Activated CD4-positive, alpha-beta T cell treated with anti-CD3 and anti-CD28 coated beads for 1 hour (primary cell): ENCODE measurements at regions not wholly inside any gene's neighbourhood (a gene's known extent, or its start where the extent isn't known, plus 50 kb on each side); places are given as distances from the start of the nearest gene placed in this dataset.

Experiments used
- DNase-seq: peaks from one replicate; pipeline ENCODE4 v3.0.0-alpha.2; 2020

DNA sequence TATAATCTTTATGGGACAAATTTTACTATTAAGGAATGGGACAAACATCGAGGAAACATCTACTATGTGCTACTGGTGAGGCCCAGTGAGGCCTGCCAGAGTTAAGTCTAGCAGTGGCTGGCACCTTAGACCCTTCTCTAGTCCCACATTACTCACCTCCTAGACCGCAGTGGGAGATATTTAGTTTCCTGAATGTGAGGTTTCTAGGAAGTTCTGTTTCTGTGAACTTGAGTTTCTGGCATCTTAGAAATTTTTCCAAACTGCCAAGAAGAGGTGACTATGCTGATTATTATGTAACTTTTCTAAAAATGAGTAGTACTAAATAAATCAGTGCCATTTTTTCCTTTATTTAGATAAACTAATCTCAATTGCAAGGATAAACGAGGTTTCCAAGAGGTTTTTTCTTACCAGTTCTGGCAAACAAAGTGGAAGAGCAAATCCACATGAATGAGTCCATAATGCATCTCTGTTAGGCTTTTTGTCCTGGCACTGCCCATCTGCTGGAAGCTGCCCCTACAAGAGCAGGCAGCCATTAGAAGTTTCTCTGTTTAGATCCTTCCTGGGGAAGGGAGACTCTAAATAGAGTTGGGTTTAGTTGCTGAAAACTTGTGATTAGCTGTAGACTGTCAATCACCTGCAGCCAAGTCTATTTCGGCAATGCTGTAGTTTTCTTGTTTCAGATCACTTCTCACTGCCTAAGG, 348.7 kb downstream of the MAN2A1 start:
- no peak for DNase-seq

DNA sequence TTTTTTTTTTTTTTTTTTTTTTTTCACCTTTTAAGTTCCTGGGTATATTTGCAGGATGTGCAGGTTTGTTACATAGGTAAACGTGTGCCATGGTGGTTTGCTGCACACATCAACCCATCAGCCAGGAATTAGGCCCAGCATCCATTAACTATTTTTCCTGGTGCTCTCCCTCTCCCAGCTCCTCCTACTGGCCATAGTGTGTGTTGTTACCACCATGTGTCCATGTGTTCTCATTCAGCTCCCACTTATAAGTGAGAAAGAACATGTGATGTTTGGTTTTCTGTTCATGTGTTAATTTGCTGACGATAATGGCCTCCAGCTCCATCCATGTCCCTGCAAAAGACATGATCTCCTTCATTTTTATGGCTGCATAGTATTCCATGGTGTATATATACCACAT, 350.5 kb downstream of the MAN2A1 start:
- no peak for DNase-seq

DNA sequence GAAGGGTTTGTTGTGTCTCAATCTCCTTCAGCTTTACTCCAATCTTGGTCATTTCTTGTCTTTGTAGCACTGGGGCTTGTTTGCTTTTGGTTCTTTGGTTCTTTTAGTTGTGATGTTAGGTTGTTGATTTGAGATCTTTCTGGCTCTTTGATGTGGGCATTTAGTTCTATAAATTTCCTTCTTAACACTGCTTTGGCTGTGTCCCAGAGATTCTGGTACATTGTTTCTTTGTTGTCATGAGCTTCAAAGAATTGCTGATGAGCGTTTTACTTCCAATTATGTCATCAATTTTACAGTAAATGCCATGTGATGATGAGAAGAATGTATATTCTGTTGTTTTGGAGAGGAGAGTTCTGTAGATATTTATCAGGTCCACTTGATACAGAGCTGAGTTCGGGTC, 353.3 kb downstream of the MAN2A1 start:
- DNase-seq: no peak

DNA sequence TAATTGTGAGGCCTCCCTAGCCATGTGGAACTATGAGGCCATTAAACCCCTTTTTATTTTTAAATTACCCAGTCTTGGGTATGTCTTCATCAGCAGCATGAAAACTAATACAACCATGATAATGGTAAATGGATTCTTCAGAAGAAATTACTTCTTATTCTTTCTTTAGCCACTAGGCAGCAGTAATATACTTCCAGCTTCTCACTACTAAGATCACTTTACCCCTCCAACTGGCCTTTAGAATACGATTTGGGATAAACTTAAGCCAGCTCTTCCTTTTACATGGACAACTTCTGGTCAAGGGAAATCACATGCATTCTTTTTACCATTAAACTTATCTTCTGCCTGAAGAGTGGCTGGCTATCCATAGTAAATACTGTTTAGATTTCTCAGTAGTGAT, 355.4 kb downstream of the MAN2A1 start:
- DNase-seq: no peak

DNA sequence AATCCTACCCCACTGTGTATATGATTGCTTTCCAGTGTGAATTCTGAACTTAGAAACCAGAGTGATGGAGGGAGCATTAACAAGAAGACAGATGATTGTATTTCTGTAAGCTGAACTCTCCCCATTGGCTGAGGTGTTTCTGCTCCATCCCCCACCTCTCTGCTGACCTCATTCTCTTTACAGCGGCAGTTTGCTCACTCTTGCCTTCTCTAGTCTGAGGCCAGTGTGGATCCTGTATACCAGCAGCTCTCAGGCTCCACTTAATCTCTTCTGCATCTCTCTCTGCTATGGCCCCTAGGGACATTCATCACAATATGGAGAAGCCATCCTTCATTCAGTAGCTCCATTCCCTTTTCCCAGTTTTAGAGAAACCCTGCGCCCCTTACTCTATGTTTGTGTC, 358.8 kb downstream of the MAN2A1 start:
- no peak for DNase-seq

DNA sequence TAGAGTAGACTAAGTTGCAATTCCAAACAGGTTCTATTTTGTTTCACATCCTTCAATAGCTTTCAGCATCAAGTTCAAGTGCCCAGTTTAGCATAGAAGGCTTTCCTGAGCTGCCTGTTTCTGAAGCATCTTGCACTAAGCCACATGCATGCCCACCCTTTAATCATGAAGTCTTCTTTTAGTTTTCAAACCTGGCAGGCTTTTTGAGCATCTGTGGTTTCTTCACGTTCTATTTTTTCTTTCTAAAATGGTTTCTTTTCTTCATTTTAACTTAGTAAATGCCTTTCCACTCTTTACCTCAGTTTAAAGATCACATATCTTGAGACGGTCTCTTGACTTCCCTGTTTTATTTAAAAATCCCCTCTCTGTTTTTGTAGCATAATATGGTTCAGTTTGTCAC, 360.1 kb downstream of the MAN2A1 start:
- no peak for DNase-seq

DNA sequence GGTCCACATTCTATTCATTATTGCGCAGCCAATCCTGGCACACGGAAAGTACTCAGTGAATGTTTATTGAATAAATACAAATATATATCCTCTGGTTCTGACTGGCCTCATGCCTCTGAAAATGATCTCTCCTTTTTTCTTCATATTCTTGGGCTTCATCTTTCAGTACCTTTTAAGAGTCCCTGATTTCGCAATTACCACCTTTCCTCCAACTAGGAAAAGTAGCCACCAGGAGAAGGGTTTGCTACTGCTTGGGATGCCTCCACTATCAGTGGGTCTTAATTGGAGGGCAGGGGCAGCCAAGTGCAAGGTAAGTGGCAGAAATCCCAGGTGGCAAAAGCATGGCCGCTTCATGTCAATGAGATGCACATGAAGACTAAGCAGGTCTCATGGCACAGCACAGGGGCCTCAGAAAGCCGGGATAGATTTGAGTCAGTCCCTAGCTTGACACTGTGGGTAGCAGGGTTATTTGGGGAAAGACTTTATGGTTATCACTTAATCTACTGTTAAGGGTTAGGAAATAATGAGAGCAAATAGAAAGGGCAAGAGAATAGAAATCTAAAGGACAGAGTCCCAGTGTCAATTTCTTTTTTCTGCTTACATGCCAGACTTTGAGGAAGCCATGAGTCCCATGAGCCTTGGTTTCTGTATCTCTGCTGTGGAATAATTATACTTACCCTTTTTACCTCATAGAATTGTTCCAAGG, 361.1 kb downstream of the MAN2A1 start:
- DNase-seq: no peak

DNA sequence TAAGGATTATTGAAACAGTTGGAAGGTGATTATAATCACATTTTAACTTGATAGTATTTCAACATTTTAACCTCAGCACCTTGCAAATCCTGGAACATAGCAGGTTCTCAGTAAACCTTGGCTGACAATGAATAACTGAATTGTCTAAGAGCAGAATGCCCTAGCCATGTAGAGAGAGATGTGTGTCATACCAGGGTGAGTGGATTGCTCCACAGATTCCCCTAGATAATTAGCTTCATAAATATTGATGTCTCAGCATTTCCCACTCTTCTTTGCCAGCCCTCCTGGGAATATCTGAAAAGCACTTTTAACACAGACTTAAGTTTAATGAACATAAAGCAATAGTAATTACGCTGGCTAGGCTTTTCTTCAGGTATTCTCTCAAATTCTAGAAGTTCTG, 363.5 kb downstream of the MAN2A1 start:
- DNase-seq: no peak

DNA sequence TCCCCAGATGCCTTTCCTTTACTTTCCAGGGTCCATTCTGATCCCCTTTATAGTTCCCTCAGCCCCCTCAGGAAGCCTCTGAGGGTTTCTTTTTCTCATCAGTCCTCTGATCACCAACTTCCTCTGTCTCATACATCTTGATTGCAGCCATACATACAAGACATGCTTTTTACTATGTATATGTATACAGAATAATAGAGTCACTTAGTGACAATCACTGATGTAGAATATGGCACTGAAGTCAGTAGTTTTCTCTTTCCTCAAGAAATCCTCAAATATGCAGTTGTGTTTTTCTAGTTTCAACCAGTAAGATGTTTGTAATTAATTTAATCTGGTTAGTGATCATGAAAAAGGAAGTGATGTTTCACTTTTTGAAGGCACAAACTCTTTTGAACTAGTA, 364.1 kb downstream of the MAN2A1 start:
- DNase-seq: no peak

DNA sequence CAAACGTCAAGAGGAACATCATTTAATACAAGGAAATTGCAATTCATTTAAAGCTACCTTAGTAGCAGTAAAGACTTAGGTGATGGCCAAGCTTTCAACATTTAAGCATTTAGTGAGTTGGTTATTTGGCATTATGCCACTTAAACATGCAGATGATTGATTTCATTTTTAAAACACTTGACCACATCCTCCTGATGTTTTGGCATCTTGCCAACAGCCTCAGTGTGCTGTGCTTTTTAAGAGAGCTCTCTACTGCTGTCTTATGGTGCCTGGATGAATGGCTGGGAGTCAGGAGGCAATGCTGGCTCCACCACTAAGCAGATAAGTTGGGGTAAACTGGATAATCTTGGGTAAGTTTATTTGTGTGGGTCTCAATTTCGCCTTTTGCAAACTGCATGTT, 364.5 kb downstream of the MAN2A1 start:
- peak; percentile 46 for DNase-seq

DNA sequence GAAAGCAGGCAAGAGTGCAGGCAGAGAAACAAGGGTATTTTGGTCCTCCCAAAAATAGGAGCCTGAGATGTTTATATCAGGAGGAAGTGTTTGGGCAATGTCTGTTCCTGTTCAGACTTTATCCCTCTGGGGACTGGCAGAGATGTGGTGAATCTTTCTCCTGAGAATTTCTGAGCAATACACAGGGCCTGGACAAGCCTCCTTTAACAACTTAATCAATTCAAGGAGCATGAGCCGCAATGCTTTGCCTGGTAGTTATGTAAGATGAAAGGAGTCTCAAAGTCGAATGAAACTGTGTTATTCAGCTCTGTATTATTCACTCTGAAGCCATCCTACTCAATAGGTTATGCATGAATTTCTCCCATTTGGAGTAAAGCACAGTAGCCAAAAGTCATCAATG, 365.6 kb downstream of the MAN2A1 start:
- no peak for DNase-seq

DNA sequence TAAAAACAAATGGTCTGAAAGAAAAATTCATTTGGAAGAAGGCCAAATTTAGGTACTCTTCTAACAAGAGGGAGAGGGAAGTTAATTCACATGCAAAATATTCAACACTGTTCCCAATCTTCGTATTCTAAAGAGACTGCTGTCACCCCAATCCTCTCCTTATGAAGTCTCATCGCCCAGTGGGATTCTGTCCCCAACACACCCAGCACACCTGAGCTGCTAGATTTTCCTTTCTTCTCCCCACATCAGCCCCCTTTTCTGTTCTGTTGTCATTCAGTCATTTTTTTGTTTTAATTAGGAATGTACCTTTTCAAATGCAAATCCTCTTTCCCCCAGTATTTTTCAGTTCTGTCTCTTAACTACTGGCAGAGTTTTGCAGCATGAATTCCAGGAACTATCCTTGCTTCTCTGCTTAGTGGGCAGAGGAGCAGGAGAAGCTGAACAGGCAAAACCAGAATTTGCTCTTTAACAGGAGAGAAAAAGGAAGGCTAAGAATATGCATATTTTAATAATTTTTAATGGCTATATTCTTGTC, 366.9 kb downstream of the MAN2A1 start:
- DNase-seq: no peak

DNA sequence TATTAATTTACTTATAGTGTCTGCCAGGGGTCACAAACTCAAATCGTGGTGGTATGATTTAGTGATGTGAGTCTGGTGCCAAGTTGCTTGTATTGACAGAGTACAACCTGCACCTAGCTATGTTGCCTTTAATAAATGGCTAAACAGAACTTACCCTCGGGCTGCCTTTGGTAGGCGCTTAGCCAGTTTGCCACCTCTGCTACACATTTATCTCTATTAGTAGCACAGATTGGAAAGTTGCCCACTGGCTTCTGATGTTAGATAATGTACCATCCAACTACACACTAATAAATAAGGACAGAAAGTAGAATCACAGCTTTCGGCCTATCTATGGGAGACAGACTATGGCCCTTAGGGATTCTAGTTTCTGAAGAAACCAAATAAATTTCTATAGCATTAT, 368.4 kb downstream of the MAN2A1 start:
- DNase-seq: no peak

DNA sequence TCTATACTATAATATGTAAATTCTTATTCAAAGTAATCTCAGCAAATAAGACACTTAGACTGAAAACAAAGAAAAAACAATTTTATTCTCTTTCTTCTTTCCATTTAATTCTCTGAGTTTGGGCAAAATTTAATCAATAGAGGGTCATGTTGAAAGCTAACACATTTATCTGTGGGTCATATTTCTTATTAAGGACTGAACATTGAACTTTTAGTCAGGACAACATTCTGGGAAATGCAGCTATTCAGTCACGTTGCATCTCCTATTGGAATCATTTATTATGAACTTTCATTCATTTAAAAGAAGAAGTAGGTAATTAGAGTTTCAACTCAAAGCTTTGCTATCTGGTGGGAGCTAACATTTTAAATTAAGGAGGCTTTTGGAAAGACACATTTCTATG, 372.5 kb downstream of the MAN2A1 start:
- DNase-seq: no peak

DNA sequence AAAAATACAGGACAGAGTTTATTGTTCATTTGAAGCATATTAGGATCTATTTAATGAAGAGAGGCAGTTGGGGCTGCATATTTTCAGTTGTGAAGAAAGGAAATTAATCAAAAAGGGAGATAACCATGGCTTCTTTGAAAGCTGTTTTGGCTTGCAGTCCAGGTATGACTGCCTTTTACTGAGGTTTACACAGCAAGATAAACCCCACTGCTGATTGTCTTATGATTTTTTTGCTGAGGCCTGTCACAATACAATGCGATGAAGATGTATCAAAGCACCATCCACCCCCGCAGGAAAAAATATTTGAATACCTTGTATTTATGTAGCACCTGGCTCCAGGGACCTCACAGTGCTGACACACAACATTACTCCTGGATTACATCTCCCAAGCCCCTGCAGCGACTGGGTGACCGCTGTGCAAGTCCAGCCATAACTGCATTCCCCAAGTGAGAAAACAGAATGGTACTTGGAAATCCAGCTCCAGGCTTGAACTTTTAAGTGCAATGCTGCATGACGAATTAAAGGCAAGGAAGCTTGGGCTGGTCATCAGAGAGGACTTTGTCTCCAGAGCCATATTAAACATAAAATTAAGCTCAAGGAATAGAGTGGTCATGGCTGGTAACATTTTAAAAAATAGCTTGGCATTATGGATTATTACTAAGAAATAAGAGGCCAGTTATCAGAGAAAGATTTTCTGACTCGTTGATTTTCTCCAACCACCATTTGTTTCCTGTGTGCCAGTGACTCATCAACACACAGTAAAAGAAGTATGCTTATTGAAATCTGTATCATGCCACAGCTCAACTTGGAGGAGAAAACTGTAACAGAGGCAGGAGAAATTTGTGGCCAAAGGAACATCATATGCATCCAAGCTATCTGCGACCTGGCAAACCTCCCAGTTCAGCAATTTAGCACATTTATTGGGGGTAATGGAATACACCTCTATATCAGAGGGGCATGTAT, 374.2 kb downstream of the MAN2A1 start:
- no peak for DNase-seq

DNA sequence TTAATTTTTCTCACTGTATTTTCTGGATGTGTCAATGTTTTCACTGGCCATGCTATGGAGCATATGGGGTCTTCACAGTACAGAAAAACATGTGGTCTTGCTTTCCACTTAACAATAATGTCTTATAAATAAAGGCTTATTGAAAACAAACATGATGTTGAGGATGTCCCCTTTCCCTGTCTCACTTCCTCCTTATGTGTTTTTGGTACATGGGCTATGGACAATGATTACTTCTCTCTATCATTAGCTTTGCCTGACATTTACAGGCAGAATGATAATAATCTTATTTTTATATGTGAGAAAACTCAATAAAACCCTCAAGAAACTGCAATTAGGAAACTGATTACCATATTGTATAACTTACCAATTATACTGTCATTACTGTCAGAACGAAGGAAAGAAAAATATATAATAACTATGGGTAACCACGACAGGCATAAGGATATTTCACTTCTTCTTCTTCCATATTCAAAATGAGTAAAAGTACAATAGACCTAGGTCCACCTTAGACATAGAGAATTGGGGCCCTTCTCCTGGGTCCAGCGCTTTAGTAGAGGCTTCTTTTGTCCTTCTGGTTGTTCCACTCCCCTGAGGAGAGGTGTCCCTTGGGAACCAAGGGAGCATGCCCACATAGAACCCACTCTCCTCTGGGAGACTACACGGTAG, 375.0 kb downstream of the MAN2A1 start:
- DNase-seq: no peak

DNA sequence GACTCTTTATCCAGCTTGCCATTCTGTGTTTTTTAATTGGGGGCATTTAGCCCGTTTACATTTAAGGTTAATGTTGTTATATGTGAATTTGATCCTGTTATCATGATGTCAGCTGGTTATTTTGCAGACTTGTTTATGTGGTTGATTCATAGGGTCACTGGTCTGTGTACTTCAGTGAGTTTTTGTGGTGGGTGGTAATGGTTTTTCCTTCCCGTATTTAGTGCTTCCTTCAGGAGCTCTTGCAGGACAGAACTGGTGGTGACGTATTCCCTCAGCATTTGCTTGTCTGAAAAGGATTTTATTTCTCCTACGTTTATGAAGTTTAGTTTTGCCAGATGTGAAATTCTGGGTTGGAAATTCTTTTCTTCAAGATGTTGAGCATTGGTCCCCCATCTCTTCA, 381.1 kb downstream of the MAN2A1 start:
- DNase-seq: no peak

DNA sequence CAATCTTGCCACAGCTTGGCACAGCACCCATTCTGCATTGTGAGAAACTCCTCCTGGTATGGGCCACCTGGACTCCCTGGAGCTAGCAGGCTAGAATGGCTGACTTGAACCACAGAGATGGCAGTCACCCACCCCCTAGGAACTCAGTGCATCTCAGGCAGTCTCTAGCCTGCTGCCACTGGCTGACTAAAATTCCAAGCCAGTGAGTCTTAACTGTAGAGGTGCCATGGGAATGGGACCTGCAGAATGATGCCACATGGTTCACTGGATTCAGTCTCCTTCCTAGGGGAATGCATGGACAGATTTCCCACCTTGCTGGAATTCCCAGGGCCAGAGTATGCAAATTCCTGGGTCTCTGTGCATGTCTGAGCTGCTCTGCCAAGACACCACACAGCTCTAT, 382.9 kb downstream of the MAN2A1 start:
- no peak for DNase-seq

DNA sequence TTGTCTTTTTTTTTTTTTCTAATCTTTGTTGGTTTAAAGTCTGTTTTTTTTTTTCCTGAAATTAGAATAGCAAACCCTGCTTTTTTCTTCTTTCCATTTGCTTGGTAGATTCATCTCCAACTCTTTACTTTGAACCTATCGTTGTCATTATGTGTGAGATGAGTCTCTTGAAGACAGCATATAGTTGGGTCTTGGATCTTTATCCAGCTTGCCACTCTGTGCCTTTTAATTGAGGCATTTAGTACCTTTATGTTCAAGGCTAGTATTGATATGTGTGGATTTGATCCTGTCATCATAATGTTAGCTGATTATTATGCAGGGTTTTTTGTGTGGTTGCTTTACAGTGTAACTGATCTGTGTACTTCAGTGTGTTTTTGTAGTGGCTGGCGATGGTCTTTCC, 383.8 kb downstream of the MAN2A1 start:
- DNase-seq: no peak

DNA sequence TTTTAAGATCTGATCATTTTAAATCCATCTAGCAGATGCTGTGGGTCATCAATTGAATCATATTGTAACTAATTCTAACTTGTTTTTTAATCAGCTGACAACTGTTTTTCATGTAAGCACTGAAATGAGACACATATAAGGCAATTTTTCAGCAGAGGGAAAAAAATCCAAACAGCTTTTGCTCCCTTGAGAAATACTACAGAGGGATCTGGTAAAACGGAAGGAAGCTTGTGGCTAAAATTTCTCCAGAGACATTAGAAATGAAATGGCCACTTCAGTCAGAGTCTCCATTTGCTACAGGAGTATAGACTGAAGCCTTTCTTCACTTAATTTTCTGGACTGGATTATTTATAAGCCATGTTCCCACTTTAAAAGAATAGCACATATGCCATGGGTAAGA, 385.9 kb downstream of the MAN2A1 start:
- DNase-seq: no peak

DNA sequence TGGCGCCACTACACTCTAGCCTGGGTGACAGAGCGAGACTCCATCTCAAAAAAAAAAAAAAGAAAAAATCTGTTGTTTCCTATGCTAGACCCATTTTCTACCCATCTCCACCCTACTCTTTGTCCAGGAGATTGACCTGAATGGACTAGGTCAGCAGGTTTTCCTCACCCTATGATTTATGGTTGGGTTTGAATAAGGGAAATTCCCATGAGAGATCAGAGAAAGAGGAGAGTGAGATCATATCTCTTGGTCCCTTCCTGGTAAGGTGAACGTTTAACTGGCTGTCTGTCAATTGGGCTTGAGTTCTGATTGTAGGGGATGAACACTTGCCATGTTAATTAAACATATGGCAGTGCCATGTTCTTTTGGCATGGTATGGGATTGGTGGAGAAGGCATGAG, 387.4 kb downstream of the MAN2A1 start:
- DNase-seq: no peak

DNA sequence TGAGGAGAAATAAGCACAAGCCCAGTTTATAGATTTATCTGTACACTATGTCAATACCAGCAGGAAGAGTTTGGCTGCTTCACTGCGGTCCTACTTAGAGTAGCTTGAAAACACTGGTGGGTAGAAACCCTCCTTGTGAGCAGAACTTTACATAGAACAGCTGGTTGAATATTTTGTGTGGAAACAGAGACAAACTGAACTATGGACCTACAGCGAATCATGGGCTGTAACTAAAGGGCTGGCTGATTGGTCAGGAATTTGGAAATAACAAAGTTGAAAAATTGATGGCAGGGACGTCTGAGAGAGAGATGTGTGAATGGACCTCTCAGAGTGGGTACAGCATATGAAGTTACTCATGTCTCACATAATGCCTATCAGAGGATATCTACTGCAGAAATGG, 392.5 kb downstream of the MAN2A1 start:
- DNase-seq: no peak

DNA sequence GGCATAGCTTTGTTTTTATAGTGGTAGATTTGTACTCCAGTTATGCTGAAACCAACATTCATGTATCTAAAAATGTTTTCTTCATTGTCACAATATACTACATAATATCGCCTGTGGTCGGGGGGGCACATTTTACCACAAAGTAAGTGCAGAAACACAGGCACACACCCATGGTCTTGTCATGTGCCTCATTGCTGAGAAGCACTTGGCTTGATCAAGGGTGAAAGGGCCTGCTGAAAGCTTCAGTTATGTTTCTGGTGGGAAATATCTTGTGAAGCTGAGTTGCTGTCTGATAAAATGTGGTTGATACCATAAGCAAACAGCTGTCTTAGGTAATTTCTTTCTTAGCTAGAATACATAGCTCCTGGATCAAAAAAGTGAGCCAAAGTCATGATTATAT, 393.1 kb downstream of the MAN2A1 start:
- no peak for DNase-seq
